IPS-11a (cell line): ENCODE measurements at regions not wholly inside any gene's neighbourhood (a gene's known extent, or its start where the extent isn't known, plus 50 kb on each side); places are given as distances from the start of the nearest gene placed in this dataset.

Experiments
- H3K4me3 ChIP-seq: one replicate; pipeline ENCODE4 v1.5.1; 2013; ENCODE audit warnings: low read depth, low read length, control low read depth

DNA sequence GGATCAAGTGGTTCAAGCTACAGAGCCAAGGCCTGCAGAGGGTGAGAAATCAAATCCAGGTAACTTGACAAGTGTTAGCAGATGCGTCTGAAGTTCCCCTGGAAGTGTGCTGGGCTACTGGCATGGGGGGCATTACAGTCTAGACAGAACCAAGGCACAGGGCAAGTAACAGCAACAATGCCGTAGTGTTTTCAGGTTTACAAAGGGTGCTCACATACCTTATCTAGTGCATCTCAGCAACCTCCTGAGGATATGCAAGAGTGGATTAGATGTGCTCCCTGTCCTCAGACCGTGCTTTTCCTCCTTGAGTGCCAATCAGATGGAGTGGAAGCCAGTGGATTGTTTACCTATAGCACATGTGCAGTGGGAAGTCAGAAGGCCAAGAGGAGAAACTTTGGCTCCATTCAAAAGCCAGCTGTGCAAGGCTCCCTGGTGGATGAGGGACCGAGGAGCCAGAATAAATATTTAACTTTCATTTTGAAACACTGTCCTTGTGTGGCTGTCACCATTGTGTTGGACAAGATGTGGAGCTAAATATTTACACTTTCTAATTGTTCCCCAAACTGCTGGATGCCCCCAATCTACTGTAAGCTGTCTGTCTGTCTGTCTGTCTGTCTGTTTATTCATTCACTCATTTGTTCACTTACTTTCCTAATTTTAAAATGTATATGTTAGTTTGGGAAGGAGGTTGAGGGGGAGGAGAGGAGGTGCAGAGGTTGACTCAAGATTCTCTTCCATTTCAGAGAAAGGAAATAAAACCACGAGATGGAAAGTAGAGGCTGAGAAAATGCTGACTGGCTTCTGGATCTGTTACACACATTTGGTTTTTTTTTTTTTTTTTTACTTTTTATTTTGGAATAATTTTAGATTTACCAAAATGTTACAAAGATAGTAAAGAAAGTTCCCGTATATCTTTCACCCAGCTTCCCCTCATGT, 184.0 kb upstream of the PARP11 start:
- H3K4me3 ChIP-seq = no peak overlapping the region

DNA sequence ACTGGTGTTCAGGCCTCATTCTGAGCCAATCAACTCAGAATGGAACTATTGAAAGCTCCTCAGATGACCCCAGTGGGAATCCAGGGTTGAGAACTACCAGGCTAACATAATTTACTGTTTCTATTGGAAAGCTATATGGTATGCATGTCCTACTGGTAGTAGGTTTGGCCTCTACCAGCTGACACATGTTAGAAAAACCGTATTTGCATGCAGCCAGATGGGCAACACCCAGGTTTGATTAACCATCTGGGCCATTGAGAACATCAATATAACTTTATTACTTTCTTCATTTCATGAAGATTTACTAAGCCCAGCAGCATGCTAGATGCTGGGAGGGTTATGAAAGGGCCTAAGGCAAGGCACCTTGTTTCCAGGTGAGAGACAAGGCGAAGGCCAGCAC, 181.4 kb upstream of the PARP11 start:
- H3K4me3 ChIP-seq = no peak overlapping the region

DNA sequence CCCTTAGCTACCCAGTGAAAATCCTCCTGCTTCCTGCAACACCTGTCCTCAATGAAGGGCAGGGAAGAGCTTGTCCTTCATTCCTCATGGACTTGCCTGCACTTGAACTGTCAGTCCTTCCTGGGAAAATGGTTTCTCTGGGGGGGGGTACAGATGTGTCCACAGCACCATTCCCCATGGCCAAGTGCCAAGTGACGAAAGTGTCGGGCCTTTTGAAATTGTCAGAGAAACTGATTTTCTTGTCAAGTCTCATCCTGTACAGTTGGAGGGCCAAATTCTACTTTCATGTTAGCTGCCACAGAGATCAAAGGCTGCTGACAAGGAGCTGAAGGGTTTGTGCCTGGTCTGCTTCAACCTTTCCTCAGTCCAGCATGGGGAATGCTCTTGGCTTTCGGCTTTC, 179.5 kb upstream of the PARP11 start:
- H3K4me3 ChIP-seq = no peak overlapping the region

DNA sequence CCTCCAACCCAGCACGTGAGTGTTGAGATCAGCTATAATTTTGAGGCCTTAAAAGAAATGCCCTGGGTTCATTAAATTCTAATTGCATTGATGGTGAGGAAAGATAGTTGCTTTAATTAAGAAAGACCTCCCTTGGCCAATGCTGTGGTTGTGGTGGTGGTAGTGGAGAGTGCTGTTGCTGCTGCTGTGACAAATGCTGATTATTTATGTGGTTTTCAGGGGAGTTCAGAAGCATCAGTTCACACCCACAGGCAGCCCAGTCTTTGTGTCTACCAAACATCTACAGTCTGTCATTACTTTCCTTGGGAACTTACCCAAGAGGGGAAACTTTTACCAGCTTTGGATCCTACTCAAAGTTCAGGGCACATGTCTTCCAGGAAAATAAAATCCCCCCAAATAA, 178.4 kb upstream of the PARP11 start:
- no peak overlapping the region for H3K4me3 ChIP-seq

DNA sequence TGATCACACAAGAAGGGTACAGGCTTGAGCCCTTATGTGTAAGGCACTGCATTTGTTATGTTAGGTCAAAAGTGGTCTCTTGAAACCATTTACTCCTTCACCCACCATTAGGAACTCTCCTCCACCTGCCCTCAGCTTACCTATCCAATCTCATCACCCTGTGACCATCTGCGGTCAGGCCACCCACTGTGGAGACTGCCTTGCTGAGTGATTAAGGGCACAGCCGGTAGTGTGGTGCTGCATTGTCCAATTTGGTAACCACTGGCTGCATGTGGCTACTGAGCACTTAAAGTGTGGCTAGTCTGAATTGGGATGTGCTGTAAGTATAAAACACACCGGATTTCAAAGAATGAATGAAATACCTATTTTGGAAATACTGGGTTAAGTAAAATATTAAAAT, 177.1 kb upstream of the PARP11 start:
- no peak overlapping the region for H3K4me3 ChIP-seq

DNA sequence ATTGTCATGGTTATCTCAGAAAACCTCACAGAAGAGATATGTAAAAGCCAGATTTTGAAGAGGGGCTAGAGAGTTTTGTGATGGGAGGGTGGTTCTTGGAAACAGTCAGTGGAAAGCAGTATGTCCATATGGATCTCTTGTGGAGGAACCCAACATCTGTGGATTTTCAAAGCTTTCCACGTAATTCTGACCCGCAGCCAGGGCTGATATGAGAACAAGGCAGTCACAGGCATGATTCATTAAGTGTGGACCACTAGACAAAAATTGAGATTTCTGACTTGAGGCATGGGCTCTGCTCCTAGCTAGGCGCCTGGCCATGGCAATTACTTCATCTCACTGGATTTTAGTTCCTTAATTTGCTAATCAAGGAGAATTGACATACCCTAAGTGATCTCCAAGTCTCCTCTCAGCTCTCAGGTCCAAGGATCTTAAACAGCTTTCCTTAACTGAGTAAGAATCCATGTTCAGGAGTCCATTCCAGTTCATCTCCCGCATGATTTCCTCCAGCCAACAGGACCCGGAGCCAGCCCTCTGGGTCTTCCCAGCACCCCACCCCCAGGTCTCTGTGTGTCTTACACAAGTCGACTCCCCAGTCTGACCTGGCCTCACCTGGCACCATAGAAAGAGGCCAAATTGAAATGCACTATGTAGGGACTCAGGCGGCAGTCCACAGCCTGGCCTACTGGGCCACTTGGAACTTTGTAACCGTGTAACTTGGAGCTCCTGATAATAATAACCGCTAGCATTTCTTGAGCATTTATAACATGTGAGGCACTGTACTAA, 176.3 kb upstream of the PARP11 start:
- no peak overlapping the region for H3K4me3 ChIP-seq

DNA sequence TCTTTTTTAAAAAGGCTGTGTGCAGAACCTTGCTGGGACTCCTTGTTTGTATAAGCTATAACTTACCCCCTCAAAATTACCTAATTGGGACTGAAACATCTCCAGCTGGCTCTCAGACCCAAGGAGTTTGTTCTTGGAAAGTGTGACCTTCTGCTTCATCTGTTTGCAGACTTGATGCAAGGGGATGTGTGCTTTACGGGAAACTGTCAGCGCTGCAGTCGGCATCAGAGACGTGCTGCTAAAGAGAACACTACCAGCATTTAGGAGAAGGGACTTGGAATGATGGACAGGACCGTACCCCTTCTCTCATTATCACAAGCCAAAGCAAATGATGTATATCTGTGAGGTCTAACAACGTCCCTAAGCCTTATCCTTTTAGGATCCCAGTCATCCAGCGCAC, 174.2 kb upstream of the PARP11 start:
- H3K4me3 ChIP-seq = no peak overlapping the region

DNA sequence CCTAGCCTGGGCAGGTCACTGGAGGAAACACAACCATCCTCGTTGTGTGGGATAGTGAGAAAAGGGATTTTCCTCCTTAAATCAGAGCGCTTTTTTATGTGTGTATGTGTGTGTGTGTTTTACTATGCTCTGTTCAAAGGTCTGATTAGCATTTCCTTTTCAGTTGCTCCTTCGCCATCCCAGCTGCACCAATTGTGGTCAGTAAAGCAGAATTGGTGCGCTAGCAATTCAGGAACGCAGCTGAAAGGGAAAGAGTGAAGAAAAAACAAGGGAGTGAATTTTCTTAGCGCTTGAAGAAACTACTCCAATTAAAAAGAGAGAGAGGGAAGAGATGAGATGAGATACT, 173.3 kb upstream of the PARP11 start:
- no peak overlapping the region for H3K4me3 ChIP-seq

DNA sequence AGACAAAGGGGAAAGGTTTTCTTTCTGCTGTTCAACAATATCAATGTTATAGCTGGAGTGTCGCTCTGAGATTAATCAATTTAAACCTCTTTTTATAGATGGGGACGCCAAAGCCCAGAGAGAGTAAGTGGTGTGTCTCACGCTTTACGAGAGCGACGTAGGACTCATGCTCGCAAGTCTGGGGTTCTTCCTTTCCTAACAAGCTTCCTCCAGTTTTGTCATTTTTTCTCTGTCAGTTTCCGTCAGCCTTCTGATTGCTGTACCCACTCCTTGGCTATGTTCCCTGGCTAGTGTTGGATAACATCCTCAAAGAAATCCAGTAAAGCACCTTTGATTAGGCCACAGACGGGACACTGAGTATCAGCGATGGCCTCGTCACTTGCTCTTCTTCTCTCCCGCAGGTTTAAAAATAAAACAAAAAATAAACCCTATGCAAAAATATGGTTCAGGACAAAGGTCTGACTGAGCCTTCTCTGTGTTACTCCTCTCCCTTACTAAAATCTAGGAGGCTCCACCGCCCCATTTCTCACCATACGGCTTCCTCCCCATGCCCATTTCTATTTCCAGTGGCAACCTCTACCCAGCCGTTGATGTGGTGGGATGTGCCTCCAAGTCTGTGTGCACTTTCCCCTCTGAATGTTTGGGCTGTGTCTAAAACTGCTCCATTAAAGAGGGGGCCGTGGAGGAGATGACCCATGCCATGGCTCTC, 172.7 kb upstream of the PARP11 start:
- H3K4me3 ChIP-seq = no peak overlapping the region

DNA sequence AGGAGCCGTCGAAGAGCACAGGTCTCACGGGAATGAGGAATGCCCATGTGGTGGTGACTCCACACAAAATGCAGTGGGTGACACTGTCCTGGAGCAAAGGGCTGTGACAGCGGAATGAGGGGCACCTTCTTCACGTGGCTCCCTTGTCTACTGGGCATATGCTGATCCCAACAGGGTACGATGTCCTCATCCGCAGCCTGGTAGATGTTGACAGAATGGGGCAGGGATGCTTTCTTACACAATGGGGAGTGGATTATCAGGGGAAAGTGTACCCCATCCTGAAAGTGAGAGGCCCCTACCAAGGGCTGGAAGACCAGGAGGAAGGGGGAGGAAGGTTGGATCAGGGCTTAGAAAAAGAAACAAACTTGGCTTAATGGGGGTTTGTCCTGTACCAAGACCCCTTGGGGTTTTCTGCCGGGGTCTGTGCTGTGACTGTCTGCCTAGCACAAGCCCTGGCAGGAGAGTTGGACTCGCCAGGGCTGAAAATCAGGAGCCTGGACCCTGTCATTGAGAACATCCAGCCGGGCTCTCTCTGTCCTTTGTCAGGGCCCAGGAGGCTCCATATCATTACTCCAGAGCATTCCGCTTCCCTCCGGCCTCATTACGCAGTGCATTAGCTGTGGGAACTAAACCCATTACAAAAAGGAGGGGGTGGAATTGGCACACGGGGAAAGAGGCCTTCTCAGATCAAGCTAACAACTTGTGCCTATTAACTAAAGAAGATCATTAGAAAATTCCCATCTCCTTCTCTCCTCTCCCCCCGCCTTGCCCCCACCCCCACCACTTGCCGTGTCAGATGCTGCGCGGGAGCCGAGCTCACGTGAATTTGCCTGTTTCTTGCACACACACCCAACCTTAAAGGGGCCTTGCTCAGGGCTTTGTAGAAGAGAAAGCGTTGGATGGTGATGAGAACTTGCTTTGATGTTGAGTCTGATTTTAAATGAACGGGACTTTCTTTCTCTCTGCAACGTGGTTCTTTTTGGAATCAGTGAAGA, 171.8 kb upstream of the PARP11 start:
- no peak overlapping the region for H3K4me3 ChIP-seq

DNA sequence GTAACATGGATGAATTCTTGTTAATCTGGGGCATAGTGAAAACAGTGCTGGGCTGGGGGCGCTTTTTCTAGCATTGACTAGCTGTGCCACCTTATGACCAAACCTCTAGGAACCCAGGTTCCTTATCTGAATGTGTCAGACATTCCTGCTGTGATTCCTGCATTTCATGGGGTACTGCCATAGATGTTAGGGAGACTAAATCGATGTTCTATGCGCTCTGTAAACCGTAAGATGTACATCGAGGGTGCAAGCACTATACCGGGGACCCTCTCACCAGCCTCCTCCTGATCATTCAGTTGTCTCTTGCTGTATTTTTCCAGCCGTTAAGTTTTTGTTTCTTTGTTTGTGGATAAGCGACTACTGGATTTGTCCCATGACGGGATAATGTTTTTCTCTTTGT, 170.9 kb upstream of the PARP11 start:
- no peak overlapping the region for H3K4me3 ChIP-seq

DNA sequence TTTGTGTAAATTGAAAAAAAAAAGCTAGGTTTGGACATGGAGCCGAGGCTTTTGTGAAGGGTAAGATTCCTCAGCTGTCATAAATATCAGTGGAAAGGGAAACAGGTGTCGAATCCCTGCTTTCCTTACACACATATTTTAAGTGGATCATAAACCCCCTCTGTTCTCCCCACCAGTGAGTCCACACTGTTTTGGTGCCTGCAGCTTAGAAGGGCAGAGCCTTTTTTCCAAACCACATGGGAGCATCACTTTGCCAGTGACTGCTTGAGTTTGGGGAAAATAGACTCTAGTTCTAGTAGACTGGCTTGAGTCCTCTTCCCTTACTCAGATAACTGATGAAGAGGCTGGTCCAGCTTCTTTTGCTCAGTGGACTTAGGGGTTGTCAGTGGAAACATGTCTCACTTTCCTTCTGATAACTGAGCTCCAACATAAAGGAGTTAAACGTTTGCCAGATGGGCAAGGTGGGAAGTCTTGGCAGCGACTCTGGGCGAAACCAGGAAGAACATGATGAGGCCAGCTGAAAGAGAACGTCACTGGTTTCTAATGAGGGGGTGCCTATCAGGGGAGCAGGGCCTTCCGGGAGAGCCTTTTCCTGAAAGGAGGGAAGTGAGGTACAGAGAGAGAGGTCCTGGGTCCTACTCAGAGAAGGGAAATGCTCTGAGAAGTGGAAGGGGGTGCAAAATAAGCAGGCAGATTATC, 168.1 kb upstream of the PARP11 start:
- no peak overlapping the region for H3K4me3 ChIP-seq

DNA sequence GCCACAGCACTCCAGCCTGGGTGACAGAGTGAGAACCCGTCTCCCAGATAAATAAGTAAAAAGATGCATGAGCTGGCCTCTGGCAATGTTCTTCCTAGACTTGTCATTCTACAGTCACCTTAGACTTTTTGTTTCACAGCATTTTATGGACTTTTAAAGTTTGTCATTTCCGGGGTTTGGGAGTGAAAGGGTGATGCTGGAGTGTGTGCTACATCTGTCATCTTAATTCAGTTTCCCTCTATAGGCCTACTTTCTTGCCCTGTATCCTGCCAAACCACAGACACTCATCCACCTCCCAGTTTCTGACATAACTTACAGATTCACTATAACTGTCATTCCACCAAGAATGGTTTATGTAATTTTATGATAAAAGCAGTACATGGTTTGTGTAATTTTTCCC, 166.7 kb upstream of the PARP11 start:
- no peak overlapping the region for H3K4me3 ChIP-seq

DNA sequence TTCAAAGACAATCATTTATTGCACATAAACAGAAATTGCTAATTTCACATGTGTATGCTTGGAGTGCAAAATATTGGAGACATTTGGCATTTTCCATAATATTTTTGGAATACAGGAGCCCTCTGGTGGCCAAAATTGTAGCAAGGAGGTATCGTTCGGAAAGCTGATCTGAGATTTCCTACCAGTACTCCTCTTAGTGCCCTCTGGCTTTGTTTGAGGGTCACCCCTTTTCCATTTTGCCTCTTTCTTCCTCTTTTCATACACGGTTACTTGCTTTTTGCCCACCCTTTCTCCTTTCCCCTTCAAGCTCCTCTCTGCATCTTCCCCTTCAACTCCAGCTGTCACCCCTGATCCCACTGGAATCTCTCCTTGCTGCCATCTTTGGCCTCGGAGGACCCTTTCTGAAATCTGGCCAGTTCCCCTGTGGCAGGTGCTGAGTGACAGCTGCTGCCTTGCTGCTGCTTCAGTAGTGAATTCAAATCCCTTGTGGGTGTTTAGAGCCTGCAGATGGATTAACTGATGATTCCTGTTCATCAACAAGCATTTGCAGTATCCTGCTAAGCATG, 164.6 kb upstream of the PARP11 start:
- H3K4me3 ChIP-seq = no peak overlapping the region

DNA sequence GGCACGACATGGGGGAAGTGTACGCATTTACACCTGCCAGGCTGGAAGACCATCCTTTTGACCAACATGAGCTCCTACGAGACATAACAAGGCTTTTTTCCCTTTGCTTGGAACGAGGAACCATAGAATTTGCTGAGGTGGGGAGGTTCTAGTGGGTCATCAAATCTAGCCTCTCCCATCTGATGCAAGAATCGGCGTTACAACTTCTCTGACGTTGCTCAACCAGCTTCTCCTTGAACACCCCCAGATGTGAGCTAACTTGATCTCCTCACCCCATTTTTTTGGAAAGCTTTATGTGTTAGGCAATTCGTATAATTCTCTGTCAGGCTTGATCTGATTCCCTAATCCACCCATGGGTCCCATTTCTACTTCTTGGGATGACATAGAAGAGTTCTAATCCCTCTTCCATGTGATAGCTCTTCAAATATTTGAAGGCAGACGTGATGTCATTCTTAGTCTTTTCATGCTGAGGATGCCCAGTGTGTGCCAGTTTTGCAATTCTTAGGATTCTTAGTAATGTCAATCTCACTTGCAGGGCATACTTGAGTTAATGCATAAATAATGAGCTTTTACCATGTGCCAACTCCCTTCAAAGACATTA, 163.6 kb upstream of the PARP11 start:
- H3K4me3 ChIP-seq = no peak overlapping the region

DNA sequence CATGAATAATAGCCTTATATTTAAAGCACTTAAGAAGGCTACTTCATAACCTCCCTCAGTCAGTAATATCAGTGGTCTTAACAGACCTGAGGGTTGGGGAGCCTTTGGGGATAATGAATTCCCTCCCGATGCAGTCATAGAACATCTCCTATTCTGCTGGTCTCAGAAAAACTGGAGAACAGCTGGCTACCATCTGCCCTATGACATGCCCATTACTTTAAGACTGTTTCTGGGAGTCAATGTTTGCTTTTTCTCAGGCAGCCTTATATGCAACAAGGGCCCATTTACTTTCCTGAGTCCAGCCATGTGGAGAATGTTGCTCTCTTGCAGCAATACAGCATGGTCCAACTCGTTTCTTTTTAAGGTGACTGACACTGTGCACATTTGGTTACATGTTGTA, 161.7 kb upstream of the PARP11 start:
- H3K4me3 ChIP-seq = no peak overlapping the region

DNA sequence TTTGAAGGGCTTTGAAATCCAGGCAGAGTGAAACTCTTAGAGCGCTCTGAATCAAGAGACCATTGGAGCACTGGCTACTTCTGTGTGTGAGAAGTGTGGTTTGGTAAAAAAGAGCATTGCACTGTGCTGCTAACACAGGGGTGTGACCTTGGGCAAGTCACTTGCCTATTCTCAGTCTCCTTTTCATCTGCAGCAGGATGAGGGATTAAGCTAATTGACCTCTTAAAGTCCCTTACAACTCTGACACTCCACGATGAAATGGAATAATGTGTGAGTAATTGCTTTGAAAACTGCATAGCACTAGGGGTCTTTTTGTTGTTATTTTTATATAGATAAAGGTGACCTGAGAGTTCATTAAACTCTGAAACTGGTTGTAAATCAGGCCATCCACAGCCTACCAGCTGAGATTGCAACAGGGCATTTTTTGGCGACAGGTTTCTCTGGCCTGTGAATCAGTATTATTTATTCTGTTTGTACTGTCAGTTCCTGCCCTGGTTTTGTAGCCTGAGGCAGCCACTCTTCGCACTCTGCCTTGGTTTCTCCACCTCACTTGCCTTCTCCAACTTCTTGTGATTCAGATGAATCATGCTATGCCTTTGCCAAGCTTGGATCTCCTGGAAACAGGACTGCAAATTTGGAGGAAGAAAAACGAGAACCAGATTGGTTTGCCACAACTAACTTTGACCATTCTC, 159.9 kb upstream of the PARP11 start:
- H3K4me3 ChIP-seq = no peak overlapping the region

DNA sequence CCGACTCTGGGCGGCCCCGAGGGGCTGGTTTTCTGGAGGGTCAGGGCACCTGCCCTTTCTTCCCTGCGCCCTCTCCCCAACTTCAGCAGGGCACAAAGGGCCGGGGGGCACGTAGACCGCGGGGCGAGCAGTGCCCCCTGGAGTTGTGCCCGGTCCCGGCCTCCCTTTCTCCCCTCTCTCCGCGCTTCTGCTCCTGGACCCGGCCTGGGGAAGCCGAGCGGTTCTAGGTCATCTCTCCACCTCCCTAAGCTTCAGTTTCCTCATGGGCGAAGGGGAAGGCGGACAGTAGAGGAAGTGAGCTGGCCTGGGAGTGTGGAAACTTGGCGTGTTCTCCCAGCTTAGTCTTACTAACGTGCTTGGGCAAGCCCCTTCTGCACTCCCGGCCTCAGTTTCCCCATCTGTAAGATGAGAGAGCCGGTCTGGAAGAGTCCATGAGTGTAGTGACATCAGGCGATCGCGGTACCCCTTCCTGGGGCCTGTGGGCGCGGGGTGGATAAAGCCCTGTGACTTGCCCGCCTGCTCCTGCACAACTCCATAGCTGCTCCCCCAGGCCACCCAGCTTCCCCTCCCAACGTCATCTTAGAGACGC, 158.6 kb upstream of the PARP11 start:
- no peak overlapping the region for H3K4me3 ChIP-seq
